Lung (tissue), 11 donors: ENCODE measurements at regions not wholly inside any gene's neighbourhood (a gene's known extent, or its start where the extent isn't known, plus 50 kb on each side); places are given as distances from the start of the nearest gene placed in this dataset.

Experiments used
- ATAC-seq: fragments of 200-7000 bp; cut with Tn5 transposase; one replicate; pipeline ENCODE4 v1.9.1; 2020; ENCODE audit warnings: moderate number of reproducible peaks; ENCODE audit not compliant: insufficient read depth, low FRiP score
- DNase-seq, 3 donors: peaks; one replicate each; pipeline ENCODE4 v3.0.0-alpha.2; 2013 to 2017
- H3K27ac ChIP-seq, 2 donors: one replicate each; pipeline ENCODE4 v1.5.1; 2013; ENCODE audit warnings: mild to moderate bottlenecking in 2 of 2, moderate library complexity in 2 of 2, control low read depth in 1 of 2, inconsistent platforms in 1 of 2, low read depth in 1 of 2, low read length in 1 of 2
- H3K27me3 ChIP-seq, 3 donors: one replicate each; pipeline ENCODE4 v1.5.1; 2013; ENCODE audit warnings: low read length in 2 of 3; ENCODE audit not compliant: control insufficient read depth in 3 of 3, insufficient read depth in 3 of 3
- H3K36me3 ChIP-seq, 4 donors: one replicate each; pipeline ENCODE4 v1.5.1; 2013; ENCODE audit warnings: low read length in 4 of 4, mild to moderate bottlenecking in 1 of 4, moderate library complexity in 1 of 4; ENCODE audit not compliant: control insufficient read depth in 4 of 4, insufficient read depth in 4 of 4
- H3K4me1 ChIP-seq, 5 donors: one replicate each; pipeline ENCODE4 v1.5.1; 2013; ENCODE audit warnings: low read length in 5 of 5, mild to moderate bottlenecking in 2 of 5, moderate library complexity in 1 of 5; ENCODE audit not compliant: control insufficient read depth in 5 of 5, insufficient read depth in 5 of 5
- H3K4me3 ChIP-seq: one replicate; pipeline ENCODE4 v1.5.1; 2013; ENCODE audit warnings: mild to moderate bottlenecking, control low read depth, moderate library complexity
- H3K9ac ChIP-seq, 2 donors: one replicate each; pipeline ENCODE4 v1.5.1; 2013; ENCODE audit warnings: low read length in 2 of 2, control low read depth in 1 of 2; ENCODE audit not compliant: insufficient read depth in 1 of 2
- H3K9me3 ChIP-seq, 4 donors: one replicate each; pipeline ENCODE4 v1.5.1; 2013; ENCODE audit warnings: low read length in 3 of 4, mild to moderate bottlenecking in 1 of 4, moderate library complexity in 1 of 4; ENCODE audit not compliant: control insufficient read depth in 4 of 4, insufficient read depth in 3 of 4
- WGBS, 2 donors: extraction: QIAGEN DNeasy Blood & Tissue Kit; methylation state at CpG; one replicate each; pipeline ENCODE4 v1.1.7; 2013; 5-methylcytosine and 5-hydroxymethylcytosine counted together
- TF ChIP-seq, protein P1 (sequence below): IDR thresholded peaks from 2 replicates; pipeline ENCODE4 v1.5.1; 2012; ENCODE audit warnings: mild to moderate bottlenecking; ENCODE audit errors: control extremely low read depth, extremely low read depth
- donor health status: control.
- donor health status: control.
- donor health status: Bipolar disorder and iron deficiency.
- donor health status: healthy.
- donor health status: DM: yes; HTN: yes; CAD: no.

DNA sequence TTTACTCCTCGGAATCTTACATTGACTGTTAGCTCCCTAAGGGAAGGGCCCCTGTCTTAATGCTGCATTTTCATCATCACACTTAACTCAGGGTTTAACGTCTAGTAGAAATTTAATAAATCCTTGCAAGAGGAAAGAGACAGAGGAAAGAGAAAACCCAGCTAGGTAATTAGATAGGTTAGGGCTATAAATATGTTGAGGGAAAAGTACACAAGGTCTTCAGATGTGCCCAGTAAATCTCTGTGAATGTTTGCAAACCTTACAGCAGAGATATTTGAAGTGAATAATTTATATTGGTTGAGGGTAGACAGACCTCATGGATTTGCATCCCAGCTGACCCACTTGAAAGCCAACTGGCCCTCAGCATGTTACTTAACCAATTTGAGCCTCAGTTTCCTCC, 315.5 kb upstream of the NPVF start:
- WGBS, 2 donors, result 85 to 90% methylated on average over 2 of the region's 2 CpGs
- TF ChIP-seq, protein P1, sequence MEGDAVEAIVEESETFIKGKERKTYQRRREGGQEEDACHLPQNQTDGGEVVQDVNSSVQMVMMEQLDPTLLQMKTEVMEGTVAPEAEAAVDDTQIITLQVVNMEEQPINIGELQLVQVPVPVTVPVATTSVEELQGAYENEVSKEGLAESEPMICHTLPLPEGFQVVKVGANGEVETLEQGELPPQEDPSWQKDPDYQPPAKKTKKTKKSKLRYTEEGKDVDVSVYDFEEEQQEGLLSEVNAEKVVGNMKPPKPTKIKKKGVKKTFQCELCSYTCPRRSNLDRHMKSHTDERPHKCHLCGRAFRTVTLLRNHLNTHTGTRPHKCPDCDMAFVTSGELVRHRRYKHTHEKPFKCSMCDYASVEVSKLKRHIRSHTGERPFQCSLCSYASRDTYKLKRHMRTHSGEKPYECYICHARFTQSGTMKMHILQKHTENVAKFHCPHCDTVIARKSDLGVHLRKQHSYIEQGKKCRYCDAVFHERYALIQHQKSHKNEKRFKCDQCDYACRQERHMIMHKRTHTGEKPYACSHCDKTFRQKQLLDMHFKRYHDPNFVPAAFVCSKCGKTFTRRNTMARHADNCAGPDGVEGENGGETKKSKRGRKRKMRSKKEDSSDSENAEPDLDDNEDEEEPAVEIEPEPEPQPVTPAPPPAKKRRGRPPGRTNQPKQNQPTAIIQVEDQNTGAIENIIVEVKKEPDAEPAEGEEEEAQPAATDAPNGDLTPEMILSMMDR, result no peak
- DNase-seq, result no peak

DNA sequence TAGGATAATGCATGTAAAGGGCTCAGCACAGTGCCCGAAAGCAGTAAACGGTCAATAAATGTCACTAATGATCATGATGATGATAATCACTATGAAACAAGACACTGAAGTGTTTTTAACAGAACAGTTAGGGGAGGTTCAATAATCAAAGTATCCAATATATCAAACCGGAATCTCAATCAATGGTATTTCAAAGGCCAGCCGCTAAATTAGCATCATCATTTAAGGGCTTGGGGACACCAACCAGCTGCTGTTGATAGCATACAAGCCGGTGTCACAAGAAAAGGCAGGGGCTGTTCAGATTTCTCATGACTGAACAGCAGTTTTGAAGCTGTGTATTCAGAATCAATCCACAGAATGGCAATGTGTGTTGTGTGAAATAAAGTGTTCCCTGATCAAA, 316.0 kb upstream of the NPVF start:
- ATAC-seq, result no peak
- no peak for DNase-seq
- TF ChIP-seq, protein P1, result no peak
- Histone ChIP-seq H3K9ac (no peak overlapping the region), H3K27ac (no peak overlapping the region), H3K27me3 (no peaks in the 10 kb centered on the region), H3K4me3 (no peak overlapping the region), H3K9me3 (no peaks in the 10 kb centered on the region), H3K36me3 (no peaks in the 10 kb centered on the region), H3K4me1 (peaks cover 0 to 17% (median 4%) of the 10 kb centered on the region in 5 donors)
- WGBS, 2 donors, result 94 to 96% methylated on average over 5 of the region's 5 CpGs

More for the DNA sequence above, 315.5 kb upstream of the NPVF start:
- no peak for ATAC-seq
- Histone ChIP-seq H3K9ac (no peak overlapping the region), H3K4me1 (peaks cover 0 to 12% (median 4%) of the 10 kb centered on the region in 5 donors), H3K4me3 (no peak overlapping the region), H3K27ac (no peak overlapping the region), H3K9me3 (no peaks in the 10 kb centered on the region), H3K36me3 (no peaks in the 10 kb centered on the region), H3K27me3 (no peaks in the 10 kb centered on the region)

DNA sequence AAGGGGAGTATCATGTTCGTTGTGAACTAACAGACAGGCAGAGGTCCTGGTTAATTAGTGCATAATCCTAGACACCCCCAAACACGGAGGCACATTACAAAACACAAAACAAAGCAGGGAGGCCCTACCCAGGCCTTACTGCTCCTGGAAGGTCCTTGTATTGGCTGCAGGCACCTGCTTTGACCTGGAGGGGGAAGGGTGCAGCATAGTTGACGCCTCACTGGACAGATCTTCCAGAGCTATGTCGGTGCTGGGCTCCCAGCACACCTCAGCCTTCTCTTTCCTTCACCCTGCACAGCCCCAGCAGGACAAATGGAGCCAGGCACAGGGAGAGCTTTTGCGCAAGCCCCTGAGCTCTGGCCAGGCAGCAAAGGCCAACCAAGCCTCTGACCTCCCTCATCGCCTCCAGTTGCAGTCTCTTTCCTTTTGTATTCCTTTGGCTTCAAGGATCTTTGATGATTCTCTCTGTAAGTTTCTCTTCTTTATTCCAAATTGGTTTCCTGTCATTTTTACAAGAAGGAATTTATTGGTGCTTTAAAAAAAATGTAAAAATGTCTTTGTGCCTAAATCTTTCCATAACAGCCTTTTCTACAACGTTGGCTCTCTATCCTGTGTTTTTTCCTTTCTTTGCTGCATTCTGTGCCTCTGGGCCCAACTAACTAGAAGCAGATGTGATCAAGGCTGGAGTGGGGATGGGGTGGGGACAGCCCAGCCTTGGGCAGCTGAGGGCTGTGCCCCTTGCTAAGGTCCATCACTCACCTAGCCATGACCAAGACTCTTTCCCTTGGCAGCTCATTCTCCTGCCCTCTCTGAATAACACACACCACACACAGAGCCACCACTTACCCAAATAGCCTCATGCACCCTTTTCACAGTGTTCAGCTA, 317.1 kb upstream of the NPVF start:
- DNase-seq (no peak), ATAC-seq (no peak)
- TF ChIP-seq, protein P1, result no peak
- Histone ChIP-seq H3K27ac (no peak overlapping the region), H3K9ac (no peak overlapping the region), H3K36me3 (no peaks in the 10 kb centered on the region), H3K9me3 (no peaks in the 10 kb centered on the region), H3K27me3 (no peaks in the 10 kb centered on the region), H3K4me1 (peaks cover 0 to 20% (median 4%) of the 10 kb centered on the region in 5 donors), H3K4me3 (no peak overlapping the region)
- WGBS, 2 donors, result 75 to 90% methylated on average over 7 of the region's 7 CpGs

DNA sequence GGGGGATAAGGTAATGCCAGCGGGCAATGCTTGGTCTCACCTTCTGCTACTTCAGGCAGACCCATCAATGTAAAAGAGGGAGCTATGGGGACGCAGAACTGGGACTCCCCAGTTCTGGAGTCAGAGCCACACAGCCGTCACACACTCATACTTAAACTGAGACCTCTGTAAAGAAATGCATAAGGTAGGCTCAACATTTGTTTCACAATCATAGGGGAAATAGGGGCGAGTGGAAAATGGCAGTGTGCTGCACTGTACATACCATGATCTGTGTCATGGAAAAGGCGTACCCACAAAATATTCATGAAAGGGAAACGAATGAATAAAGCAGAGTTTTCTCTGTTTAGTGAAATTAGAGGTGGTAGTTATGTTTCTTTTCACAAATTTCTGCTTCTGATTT, 318.0 kb upstream of the NPVF start:
- no peak for ATAC-seq
- Histone ChIP-seq H3K4me1 (peaks cover 0 to 19% (median 4%) of the 10 kb centered on the region in 5 donors), H3K9me3 (no peaks in the 10 kb centered on the region), H3K4me3 (no peak overlapping the region), H3K36me3 (no peaks in the 10 kb centered on the region), H3K27ac (no peak overlapping the region), H3K9ac (no peak overlapping the region), H3K27me3 (no peaks in the 10 kb centered on the region)
- 90 to 93% methylated on average over 6 of the region's 6 CpGs for WGBS, 2 donors
- TF ChIP-seq, protein P1, result no peak
- no peak for DNase-seq
